Central memory CD8-positive, alpha-beta T cell (primary cell): ENCODE measurements at regions not wholly inside any gene's neighbourhood (a gene's known extent, or its start where the extent isn't known, plus 50 kb on each side); places are given as distances from the start of the nearest gene placed in this dataset.

Experiments used
- ATAC-seq: fragments of 150-1000 bp; cut with Tn5 transposase; replicated peaks from 2 replicates; pipeline ENCODE4 v1.10.0; 2022; ENCODE audit warnings: mild to moderate bottlenecking, moderate FRiP score, moderate number of reproducible peaks; ENCODE audit not compliant: poor library complexity, severe bottlenecking; ENCODE audit errors: extremely low read depth
- DNase-seq, 2 donors: peaks; one replicate each; pipeline ENCODE4 v3.0.0; 2021; ENCODE audit warnings: low spot score in 2 of 2
- H3K27ac Mint-ChIP-seq: one replicate; pipeline ENCODE4 v1.8.0; 2022; ENCODE audit warnings: low read depth, mild to moderate bottlenecking, moderate library complexity, mixed read lengths
- H3K27me3 Mint-ChIP-seq: one replicate; pipeline ENCODE4 v1.8.0; 2022; ENCODE audit warnings: mixed read lengths
- H3K36me3 Mint-ChIP-seq: one replicate; pipeline ENCODE4 v1.8.0; 2022; ENCODE audit warnings: mild to moderate bottlenecking, moderate library complexity, mixed read lengths; ENCODE audit not compliant: insufficient read depth
- H3K4me1 Mint-ChIP-seq: one replicate; pipeline ENCODE4 v1.8.0; 2022; ENCODE audit warnings: mixed read lengths
- H3K4me3 Mint-ChIP-seq: one replicate; pipeline ENCODE4 v1.8.0; 2022; ENCODE audit warnings: mild to moderate bottlenecking, moderate library complexity, mixed read lengths
- H3K9me3 Mint-ChIP-seq: one replicate; pipeline ENCODE4 v1.8.0; 2022; ENCODE audit warnings: mixed read lengths

DNA sequence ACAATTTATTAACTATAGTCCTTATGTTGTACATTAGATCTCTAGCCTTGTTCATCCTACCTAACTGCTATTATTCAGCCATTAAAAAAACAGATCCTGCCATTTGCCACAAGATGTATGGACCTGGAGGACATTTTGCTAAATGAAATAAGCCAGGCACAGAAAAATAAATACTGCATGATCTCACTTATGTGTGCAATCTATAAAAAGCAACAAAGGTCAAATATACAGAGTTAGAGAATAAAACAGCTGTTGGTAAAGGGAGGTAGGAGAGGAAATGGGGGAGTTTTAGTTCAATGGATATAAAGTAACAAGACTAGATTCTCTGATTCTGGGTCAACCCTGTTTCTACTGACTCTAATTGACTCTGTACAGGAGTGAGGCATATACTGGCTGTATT lies 103.3 kb upstream of the FAM9C start:
- Mint-ChIP-seq H3K27ac (peak overlapping the region; percentile 8), H3K4me3 (no peak overlapping the region), H3K27me3 (no peaks in the 10 kb centered on the region), H3K9me3 (peaks cover 6% of the 10 kb centered on the region), H3K4me1 (peaks cover 4% of the 10 kb centered on the region), H3K36me3 (peaks cover 2% of the 10 kb centered on the region)
- DNase-seq (no peak), ATAC-seq (no peak)

DNA sequence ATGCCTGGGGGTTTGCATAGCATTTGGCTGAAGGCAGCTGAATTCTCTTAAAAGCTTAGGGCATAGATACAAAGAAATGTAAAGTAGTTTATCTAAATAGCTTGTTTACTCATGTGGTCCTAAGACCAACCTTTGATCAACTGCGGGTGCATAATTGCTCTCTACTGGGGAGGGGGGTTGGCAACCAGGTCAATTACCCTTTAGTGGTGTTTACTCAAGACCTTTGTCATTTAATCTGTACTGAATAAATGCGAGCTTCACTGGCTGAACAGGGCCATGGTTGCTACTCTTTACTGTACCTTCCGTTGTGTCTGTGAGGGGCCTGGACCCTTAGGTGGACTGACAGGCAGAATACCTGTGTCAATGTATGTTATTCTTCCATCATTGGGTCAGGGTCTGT lies 102.7 kb upstream of the FAM9C start:
- no peak overlapping the region for H3K4me3 Mint-ChIP-seq
- H3K9me3 Mint-ChIP-seq, result peaks cover 6% of the 10 kb centered on the region
- DNase-seq (no peak), ATAC-seq (no peak)
- H3K4me1 Mint-ChIP-seq, result peaks cover 4% of the 10 kb centered on the region
- H3K27me3 Mint-ChIP-seq, result no peaks in the 10 kb centered on the region
- no peak overlapping the region for H3K27ac Mint-ChIP-seq
- peaks cover 2% of the 10 kb centered on the region for H3K36me3 Mint-ChIP-seq

DNA sequence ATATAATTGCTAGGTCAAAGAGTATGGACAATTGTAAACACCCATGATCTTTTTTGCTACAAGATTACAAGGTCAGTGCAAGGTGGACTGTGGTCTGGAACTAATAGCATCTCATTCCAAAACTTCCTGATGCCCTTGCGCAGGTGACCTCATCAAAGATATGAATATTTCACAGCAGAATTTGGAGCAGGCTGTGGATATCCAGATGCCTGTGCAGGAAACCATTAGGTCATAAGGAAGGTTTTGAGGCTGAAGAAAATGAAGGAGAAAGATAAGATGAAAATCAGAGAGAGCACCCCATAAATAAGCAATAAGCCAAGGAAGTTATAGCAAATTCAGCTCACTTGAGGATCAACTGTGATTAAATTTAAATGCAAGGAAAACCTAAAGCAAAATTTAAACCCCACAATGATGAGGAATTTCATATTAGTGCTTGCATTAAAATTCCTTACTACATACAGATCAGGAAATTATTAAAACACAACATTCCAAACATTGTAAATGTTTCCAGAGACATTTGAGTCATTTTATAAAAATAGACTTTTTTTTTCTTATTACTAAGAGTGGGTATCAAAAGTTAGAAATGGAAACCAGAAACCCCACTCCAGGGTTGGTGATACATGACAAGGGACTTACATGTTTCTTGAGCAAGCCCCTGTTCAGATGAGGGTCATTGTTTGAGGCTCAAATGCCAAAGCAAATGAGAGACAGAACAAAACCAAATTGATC lies 100.7 kb upstream of the FAM9C start:
- H3K36me3 Mint-ChIP-seq, result no peaks in the 10 kb centered on the region
- no peaks in the 10 kb centered on the region for H3K4me1 Mint-ChIP-seq
- H3K27ac Mint-ChIP-seq, result no peak overlapping the region
- no peaks in the 10 kb centered on the region for H3K27me3 Mint-ChIP-seq
- DNase-seq, result no peak
- peaks cover 6% of the 10 kb centered on the region for H3K9me3 Mint-ChIP-seq
- H3K4me3 Mint-ChIP-seq, result no peak overlapping the region
- ATAC-seq, result no peak

DNA sequence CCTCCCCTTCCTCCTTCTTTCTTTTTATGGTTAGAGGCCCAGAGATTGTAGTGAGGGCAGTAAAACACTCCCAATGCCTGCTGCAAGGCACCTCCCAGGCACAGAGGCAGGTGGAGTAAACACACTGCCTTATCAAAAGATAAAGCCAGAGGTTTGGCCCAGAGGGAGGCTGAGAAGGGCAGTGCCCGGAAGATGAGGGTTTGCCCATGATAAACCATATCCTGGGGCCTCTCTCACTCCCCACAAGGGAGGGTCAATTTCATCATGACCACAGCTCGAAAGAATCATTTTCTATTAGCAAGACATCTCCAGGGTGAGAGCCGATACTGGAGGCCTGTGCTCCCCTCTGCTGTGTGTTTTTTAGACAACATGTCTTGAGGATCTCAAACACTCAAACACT lies 98.5 kb upstream of the FAM9C start:
- no peak overlapping the region for H3K4me3 Mint-ChIP-seq
- DNase-seq (no peak), ATAC-seq (no peak)
- H3K27me3 Mint-ChIP-seq, result no peaks in the 10 kb centered on the region
- peaks cover 6% of the 10 kb centered on the region for H3K9me3 Mint-ChIP-seq
- no peaks in the 10 kb centered on the region for H3K4me1 Mint-ChIP-seq
- H3K27ac Mint-ChIP-seq, result no peak overlapping the region
- H3K36me3 Mint-ChIP-seq, result no peaks in the 10 kb centered on the region

DNA sequence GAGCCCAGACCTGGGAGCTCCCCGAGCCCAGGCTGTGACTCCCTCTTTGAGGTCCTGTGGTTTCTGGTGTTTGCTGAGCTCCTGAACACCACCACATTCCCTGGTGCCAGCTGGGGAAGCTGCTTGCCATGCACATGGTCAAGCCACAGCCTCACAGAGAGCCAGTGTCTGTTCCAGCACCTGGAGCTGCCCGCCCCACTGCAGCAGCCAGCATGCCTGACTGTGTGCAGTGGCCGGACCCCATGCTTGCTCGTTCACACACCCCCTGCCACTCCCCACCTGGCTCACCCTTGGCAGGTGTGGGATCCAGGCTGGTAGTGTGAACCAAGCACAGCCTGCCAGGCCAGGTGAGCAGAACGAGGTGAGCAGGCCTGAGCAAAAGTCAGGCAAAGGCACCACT lies 95.6 kb upstream of the FAM9C start:
- ATAC-seq, result no peak
- no peaks in the 10 kb centered on the region for H3K36me3 Mint-ChIP-seq
- no peak overlapping the region for H3K27ac Mint-ChIP-seq
- H3K4me3 Mint-ChIP-seq, result no peak overlapping the region
- DNase-seq, result no peak
- no peaks in the 10 kb centered on the region for H3K27me3 Mint-ChIP-seq
- H3K4me1 Mint-ChIP-seq, result no peaks in the 10 kb centered on the region
- H3K9me3 Mint-ChIP-seq, result no peaks in the 10 kb centered on the region

DNA sequence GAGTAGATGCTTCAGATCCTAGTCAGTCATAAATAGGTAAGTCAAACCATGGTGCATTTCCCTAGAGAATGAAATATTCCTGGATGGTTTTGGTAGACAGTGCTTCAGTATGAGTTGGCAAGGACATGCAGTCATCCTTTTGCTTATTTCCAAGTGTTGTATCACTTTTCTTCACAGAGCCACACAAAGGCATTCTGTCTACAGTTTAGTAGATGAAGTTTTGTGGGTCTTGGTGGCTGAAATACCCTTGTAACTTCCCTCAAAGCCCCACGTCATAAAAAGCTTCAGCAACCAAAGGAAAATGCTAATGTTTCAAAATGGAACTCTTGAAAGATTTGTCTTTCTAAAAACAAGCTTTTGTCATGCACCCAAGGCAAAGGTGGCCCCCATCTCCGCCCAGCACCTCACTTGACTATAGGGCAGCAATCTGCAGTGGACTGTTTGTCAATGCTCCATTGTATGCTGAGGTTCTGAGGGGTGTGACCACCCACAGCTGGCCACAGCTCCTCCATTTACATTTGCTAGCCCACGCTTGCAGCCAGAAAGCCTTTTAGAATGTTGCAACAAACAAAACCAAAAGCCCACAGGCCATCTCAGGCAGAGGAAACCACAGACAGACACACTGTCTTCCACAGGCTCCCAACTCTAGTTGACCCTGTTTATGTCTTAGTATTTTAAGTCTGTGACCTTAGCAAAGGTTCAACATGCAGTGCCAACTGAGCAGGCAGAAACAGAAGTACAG lies 87.1 kb upstream of the FAM9C start:
- H3K27ac Mint-ChIP-seq, result peak overlapping the region; percentile 68
- H3K36me3 Mint-ChIP-seq, result peaks cover 2% of the 10 kb centered on the region
- H3K4me1 Mint-ChIP-seq, result peaks cover 6% of the 10 kb centered on the region
- peak in 1 of 2 donors; percentile 17 for DNase-seq
- no peaks in the 10 kb centered on the region for H3K9me3 Mint-ChIP-seq
- H3K27me3 Mint-ChIP-seq, result no peaks in the 10 kb centered on the region
- peak overlapping the region; percentile 9 for H3K4me3 Mint-ChIP-seq
- peak; percentile 88 for ATAC-seq

DNA sequence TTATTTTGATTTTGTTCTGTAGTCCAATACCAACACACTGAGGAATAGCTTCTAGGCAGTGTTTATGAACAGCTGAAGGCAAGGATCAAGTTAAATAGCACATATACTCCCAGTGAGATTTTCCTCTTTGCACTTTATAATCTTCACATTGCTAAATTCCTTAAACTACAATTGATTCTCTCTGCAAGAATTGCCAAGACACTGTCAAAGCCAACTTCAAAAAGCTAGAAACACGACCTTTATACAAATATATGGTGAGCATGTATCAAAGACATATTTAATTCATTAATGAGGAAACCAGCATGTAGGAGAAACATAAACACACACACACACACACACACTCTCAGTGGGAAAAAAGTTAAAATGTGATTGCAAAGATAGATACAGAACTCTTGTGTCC lies 86.4 kb upstream of the FAM9C start:
- peaks cover 2% of the 10 kb centered on the region for H3K36me3 Mint-ChIP-seq
- H3K27ac Mint-ChIP-seq, result no peak overlapping the region
- no peaks in the 10 kb centered on the region for H3K9me3 Mint-ChIP-seq
- H3K4me3 Mint-ChIP-seq, result no peak overlapping the region
- DNase-seq (no peak), ATAC-seq (no peak)
- no peaks in the 10 kb centered on the region for H3K27me3 Mint-ChIP-seq
- H3K4me1 Mint-ChIP-seq, result peaks cover 6% of the 10 kb centered on the region

DNA sequence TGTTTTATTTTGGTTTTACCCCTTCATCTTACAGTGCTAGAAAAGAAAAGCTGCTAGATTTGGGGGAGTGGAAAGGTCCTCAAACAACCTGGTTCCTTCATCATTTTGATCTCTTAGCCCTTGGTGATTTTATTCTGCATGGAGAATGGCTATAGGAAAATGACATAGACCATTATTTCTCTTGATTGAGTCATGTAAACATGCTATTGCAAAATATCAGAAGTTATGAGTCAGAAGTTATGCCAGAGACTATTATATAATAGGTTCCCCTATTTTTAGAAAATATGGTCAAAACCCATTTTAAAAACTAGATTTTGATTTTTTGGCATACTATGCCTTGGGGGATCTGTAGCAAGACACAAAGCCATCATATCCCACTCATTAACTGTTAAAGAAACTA lies 83.7 kb upstream of the FAM9C start:
- peaks cover 20% of the 10 kb centered on the region for H3K4me1 Mint-ChIP-seq

DNA sequence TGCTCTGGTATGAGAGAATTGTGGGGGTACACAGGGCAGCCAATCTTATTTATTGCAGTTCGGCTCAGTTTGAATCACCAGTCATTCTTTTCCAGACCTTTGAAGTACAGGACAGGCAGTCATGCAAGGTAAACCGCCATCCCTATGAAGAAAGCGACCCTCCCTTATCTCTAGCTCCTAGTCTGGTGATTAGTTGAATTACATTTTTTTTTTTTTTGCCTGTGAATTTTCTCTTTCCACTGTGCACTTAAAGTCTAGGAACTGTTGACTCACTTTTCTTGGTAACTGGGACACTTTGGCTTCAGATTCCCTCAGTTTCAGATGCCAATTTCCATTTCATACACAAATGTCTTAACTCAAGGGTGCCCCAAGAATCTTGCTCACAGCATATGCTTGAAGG lies 82.4 kb upstream of the FAM9C start:
- Mint-ChIP-seq H3K36me3 (peaks cover 2% of the 10 kb centered on the region), H3K4me3 (no peak overlapping the region), H3K27me3 (no peaks in the 10 kb centered on the region), H3K27ac (peak overlapping the region; percentile 38), H3K9me3 (no peaks in the 10 kb centered on the region), H3K4me1 (peaks cover 20% of the 10 kb centered on the region)
- ATAC-seq (no peak), DNase-seq (no peak)

More for the DNA sequence above, 83.7 kb upstream of the FAM9C start:
- Mint-ChIP-seq H3K4me3 (no peak overlapping the region), H3K27me3 (no peaks in the 10 kb centered on the region), H3K9me3 (no peaks in the 10 kb centered on the region), H3K36me3 (peaks cover 2% of the 10 kb centered on the region), H3K27ac (no peak overlapping the region)
- DNase-seq (no peak), ATAC-seq (no peak)

DNA sequence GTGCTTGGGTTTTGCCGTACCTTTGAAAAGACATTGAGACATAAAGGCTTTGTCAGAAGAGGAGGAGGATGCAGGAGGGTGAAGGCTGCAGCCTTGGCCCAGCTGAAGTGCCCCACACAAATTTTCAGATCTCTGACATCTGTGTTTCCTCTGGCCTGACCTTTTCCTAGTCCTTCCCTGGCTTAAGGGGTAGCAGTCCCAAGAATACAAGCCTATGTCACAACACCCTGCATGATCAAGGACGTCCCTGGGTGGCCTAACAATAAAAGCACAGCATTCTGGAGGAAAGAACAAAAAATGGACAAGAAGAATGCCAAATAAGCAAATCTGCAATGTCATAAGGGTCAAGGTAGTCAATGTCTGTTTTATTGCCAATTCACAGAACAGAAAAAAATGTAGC lies 80.8 kb upstream of the FAM9C start:
- H3K27ac Mint-ChIP-seq, result no peak overlapping the region
- ATAC-seq (no peak), DNase-seq (no peak)
- H3K36me3 Mint-ChIP-seq, result no peaks in the 10 kb centered on the region
- H3K4me3 Mint-ChIP-seq, result no peak overlapping the region
- peaks cover 17% of the 10 kb centered on the region for H3K4me1 Mint-ChIP-seq
- H3K27me3 Mint-ChIP-seq, result no peaks in the 10 kb centered on the region
- no peaks in the 10 kb centered on the region for H3K9me3 Mint-ChIP-seq

DNA sequence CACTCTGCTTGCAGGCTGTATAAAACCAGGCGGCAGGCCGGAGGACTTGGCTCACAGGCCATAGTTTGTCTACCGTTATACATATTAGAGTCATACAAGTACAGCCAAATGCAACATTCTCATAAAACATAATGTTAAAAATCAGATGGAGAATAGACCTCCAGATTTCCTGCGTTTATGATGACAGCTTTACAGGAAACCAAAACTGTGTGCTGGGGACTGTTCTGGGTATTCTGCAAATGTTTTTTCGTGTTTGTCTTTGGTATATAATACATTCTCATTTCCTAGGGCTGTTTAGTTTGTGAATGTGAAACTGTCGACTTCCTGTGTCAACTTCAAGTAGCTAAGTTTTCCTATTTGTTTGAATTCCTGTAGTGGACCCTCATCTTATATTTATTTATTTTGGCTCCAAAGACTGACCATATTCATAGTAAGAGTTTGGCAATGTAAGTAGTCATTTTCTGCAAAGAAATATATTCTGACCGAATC lies 79.5 kb upstream of the FAM9C start:
- DNase-seq, result no peak
- Mint-ChIP-seq H3K9me3 (no peaks in the 10 kb centered on the region), H3K4me3 (peak overlapping the region; percentile 16), H3K27me3 (no peaks in the 10 kb centered on the region), H3K36me3 (no peaks in the 10 kb centered on the region), H3K27ac (peak overlapping the region; percentile 88), H3K4me1 (peaks cover 17% of the 10 kb centered on the region)
- peak; percentile 67 for ATAC-seq

DNA sequence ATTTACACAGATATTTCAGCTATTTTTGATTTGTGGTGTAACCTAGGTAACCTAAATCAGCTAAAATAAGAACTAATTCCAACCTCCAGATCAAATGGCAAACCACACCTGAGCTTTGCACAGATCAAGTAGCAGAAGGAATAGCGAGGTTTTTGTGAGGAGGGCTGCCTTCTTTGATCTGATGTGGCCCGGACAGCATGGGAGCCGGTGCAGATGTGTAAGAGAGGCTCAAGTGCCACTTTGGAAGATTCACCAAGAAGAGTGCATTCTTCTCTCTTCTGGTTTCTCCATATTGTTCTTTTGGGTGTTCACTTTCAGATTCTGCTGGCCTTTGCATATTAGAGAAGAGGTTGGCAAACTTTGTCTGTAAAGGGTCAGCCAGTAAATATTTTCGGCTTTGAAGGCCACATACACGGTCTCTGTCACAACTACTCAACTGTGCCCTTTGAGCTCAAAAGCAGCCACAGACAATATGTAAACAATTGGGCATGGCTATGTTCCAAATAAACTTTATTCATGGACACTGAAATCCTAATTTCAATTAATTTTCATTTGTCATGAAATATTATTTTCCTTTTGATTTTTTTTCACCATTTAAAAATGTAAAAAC lies 78.9 kb upstream of the FAM9C start:
- DNase-seq (no peak), ATAC-seq (no peak)
- Mint-ChIP-seq H3K27ac (peak overlapping the region; percentile 88), H3K9me3 (no peaks in the 10 kb centered on the region), H3K4me3 (peak overlapping the region; percentile 34), H3K27me3 (no peaks in the 10 kb centered on the region), H3K36me3 (no peaks in the 10 kb centered on the region), H3K4me1 (peaks cover 17% of the 10 kb centered on the region)
